CD14-positive monocyte (primary cell): ENCODE measurements at regions not wholly inside any gene's neighbourhood (a gene's known extent, or its start where the extent isn't known, plus 50 kb on each side); places are given as distances from the start of the nearest gene placed in this dataset.

Source experiments
- DNase-seq, 3 donors: peaks; one replicate each; pipeline ENCODE4 v3.0.0-alpha.2; 2011 to 2022
- H2AFZ ChIP-seq: 2 replicates; pipeline ENCODE4 v1.6.0; 2012; ENCODE audit warnings: mild to moderate bottlenecking, low read depth, low read length, inconsistent platforms; ENCODE audit not compliant: insufficient read depth, poor library complexity, severe bottlenecking
- H3K27ac ChIP-seq, 2 donors: 1 replicate in 1 of 2; 2 replicates in 1 of 2; pipeline ENCODE4 v1.5.1; 2012 to 2013; ENCODE audit warnings: low read length in 2 of 2, control low read depth in 1 of 2, inconsistent platforms in 1 of 2, low read depth in 1 of 2, mild to moderate bottlenecking in 1 of 2
- H3K27me3 ChIP-seq, 2 donors: one replicate each; pipeline versions ENCODE4 v1.6.0 to v1.6.1; 2011 to 2013; ENCODE audit warnings: low read length in 2 of 2; ENCODE audit not compliant: control insufficient read depth in 2 of 2, insufficient read depth in 2 of 2
- H3K36me3 ChIP-seq, 2 donors: replicated peaks in 1 of 2; 1 replicate in 1 of 2; 2 replicates in 1 of 2; pipeline versions ENCODE4 v1.5.1 to v1.6.1; 2012 to 2013; ENCODE audit warnings: low read length in 2 of 2, control low read depth in 1 of 2, inconsistent platforms in 1 of 2, mild to moderate bottlenecking in 1 of 2; ENCODE audit not compliant: insufficient read depth in 2 of 2, control insufficient read depth in 1 of 2
- H3K4me1 ChIP-seq, 2 donors: 1 replicate in 1 of 2; 2 replicates in 1 of 2; pipeline versions ENCODE4 v1.5.1 to v1.6.1; 2012 to 2013; ENCODE audit warnings: low read length in 2 of 2, control low read depth in 1 of 2, inconsistent platforms in 1 of 2, mild to moderate bottlenecking in 1 of 2, moderate library complexity in 1 of 2; ENCODE audit not compliant: insufficient read depth in 2 of 2, control insufficient read depth in 1 of 2
- H3K4me2 ChIP-seq: replicated peaks from 2 replicates; pipeline ENCODE3; 2012; ENCODE audit warnings: low read length, moderate library complexity, mild to moderate bottlenecking; ENCODE audit not compliant: poor library complexity, severe bottlenecking; ENCODE audit errors: extremely low read depth
- H3K4me3 ChIP-seq, 3 experiments: fragments of 200-600 bp in 1 of 3; sonication (generic) in 1 of 3; replicated peaks in 1 of 3; 1 replicate in 2 of 3; 2 replicates in 1 of 3; pipeline ENCODE4 v1.5.1; 2011 to 2013; ENCODE audit warnings: low read length in 3 of 3, mild to moderate bottlenecking in 3 of 3, control low read depth in 2 of 3, low read depth in 2 of 3, inconsistent platforms in 1 of 3, moderate library complexity in 1 of 3
- H3K79me2 ChIP-seq: 2 replicates; pipeline ENCODE4 v1.6.0; 2012; ENCODE audit warnings: mild to moderate bottlenecking, control low read depth, inconsistent platforms, low read length, moderate library complexity; ENCODE audit not compliant: insufficient read depth
- H3K9ac ChIP-seq: 2 replicates; pipeline ENCODE4 v1.6.0; 2017; ENCODE audit warnings: low read length, mild to moderate bottlenecking; ENCODE audit not compliant: insufficient read depth, poor library complexity, severe bottlenecking
- H3K9me3 ChIP-seq, 2 donors: replicated peaks in 1 of 2; 1 replicate in 1 of 2; 2 replicates in 1 of 2; pipeline versions ENCODE4 v1.5.1 to v1.6.1; 2012 to 2013; ENCODE audit warnings: low read length in 2 of 2, control low read depth in 1 of 2; ENCODE audit not compliant: control insufficient read depth in 1 of 2, insufficient read depth in 1 of 2
- H4K20me1 ChIP-seq: 2 replicates; pipeline ENCODE4 v1.6.0; 2012; ENCODE audit warnings: mild to moderate bottlenecking, low read length, control low read depth, moderate library complexity; ENCODE audit not compliant: insufficient read depth
- H3K27ac Mint-ChIP-seq, 7 donors: one replicate each; pipeline ENCODE4 v1.8.0; 2020; ENCODE audit warnings: mild to moderate bottlenecking in 7 of 7, mixed read lengths in 7 of 7, moderate library complexity in 6 of 7, inconsistent platforms in 2 of 7
- H3K27me3 Mint-ChIP-seq, 3 donors: one replicate each; pipeline ENCODE4 v1.8.0; 2021 to 2022; ENCODE audit warnings: low read depth in 3 of 3, mild to moderate bottlenecking in 3 of 3, mixed read lengths in 3 of 3, moderate library complexity in 3 of 3, inconsistent platforms in 1 of 3
- H3K36me3 Mint-ChIP-seq, 2 donors: one replicate each; pipeline ENCODE4 v1.8.0; 2020; ENCODE audit warnings: mixed read lengths in 2 of 2, inconsistent platforms in 1 of 2, mild to moderate bottlenecking in 1 of 2
- H3K4me1 Mint-ChIP-seq: one replicate; pipeline ENCODE4 v1.8.0; 2020; ENCODE audit warnings: mild to moderate bottlenecking, mixed read lengths
- H3K4me3 Mint-ChIP-seq, 2 donors: one replicate each; pipeline ENCODE4 v1.8.0; 2020; ENCODE audit warnings: mild to moderate bottlenecking in 2 of 2, mixed read lengths in 2 of 2, moderate library complexity in 1 of 2
- H3K9me3 Mint-ChIP-seq, 7 donors: one replicate each; pipeline ENCODE4 v1.8.0; 2020 to 2022; ENCODE audit warnings: mixed read lengths in 7 of 7, mild to moderate bottlenecking in 6 of 7, moderate library complexity in 6 of 7, inconsistent platforms in 2 of 7
- CTCF ChIP-seq: fragments of 200-600 bp; IDR thresholded peaks from one replicate; pipeline ENCODE4 v1.8.0; 2022; ENCODE audit warnings: antibody characterized with exemption, mild to moderate bottlenecking
- WGBS: methylation state at CpG from one replicate; pipeline ENCODE4 v1.1.5; 2013; ENCODE audit warnings: missing lambda C conversion rate; ENCODE audit not compliant: insufficient coverage; 5-methylcytosine and 5-hydroxymethylcytosine counted together
- intact Hi-C, 2 donors: fragments of 100-400 bp; cut with micrococcal nuclease; formaldehyde crosslinking; loops; one replicate each; pipeline versions ENCODE4 v1.15.0 to v1.15.1; 2023

- H3K9me3 Mint-ChIP-seq: peaks cover 0 to 2% (median 0%) of the 10 kb centered on the region in 7 donors
- no peak for DNase-seq
- Histone ChIP-seq H3K27me3 (no peaks in the 10 kb centered on the region), H2AFZ (no peak overlapping the region), H3K79me2 (no peaks in the 10 kb centered on the region), H3K27ac (no peak overlapping the region), H3K9ac (no peak overlapping the region), H4K20me1 (no peaks in the 10 kb centered on the region), H3K36me3 (no peaks in the 10 kb centered on the region), H3K4me1 (no peaks in the 10 kb centered on the region), H3K4me3 (no peak overlapping the region), H3K4me2 (no peak overlapping the region), H3K9me3 (no peaks in the 10 kb centered on the region)
- no CpG with 5 or more reads among the region's 3 CpGs for WGBS
- H3K4me3 Mint-ChIP-seq: no peak overlapping the region
- TF ChIP-seq CTCF: no peak
- no peaks in the 10 kb centered on the region for H3K36me3 Mint-ChIP-seq
- H3K4me1 Mint-ChIP-seq: peaks cover 3% of the 10 kb centered on the region
- intact Hi-C loops: no loop called here
- H3K27me3 Mint-ChIP-seq: peaks cover 0 to 3% (median 2%) of the 10 kb centered on the region in 3 donors
- no peak overlapping the region for H3K27ac Mint-ChIP-seq
Observed at GRCh38 chr6:87990871-87991270, 56.8 kb upstream of the SPACA1 start.

- intact Hi-C loops: no loop called here
- Histone ChIP-seq H3K9ac (no peak overlapping the region), H3K4me3 (no peak overlapping the region), H4K20me1 (no peaks in the 10 kb centered on the region), H2AFZ (no peak overlapping the region), H3K27me3 (no peaks in the 10 kb centered on the region), H3K9me3 (no peaks in the 10 kb centered on the region), H3K4me2 (no peak overlapping the region), H3K36me3 (no peaks in the 10 kb centered on the region), H3K4me1 (no peaks in the 10 kb centered on the region), H3K27ac (no peak overlapping the region), H3K79me2 (no peaks in the 10 kb centered on the region)
- no peak for TF ChIP-seq CTCF
- Mint-ChIP-seq H3K27ac (no peak overlapping the region), H3K4me1 (no peaks in the 10 kb centered on the region), H3K27me3 (peaks cover 0 to 3% (median 0%) of the 10 kb centered on the region in 3 donors), H3K4me3 (no peak overlapping the region), H3K36me3 (no peaks in the 10 kb centered on the region), H3K9me3 (peaks cover 0 to 6% (median 1%) of the 10 kb centered on the region in 7 donors)
- no peak for DNase-seq
Observed at GRCh38 chr6:87982134-87982533, 65.5 kb upstream of the SPACA1 start.
